Upper lobe of right lung (tissue), 1 donor: ENCODE measurements at regions not wholly inside any gene's neighbourhood (a gene's known extent, or its start where the extent isn't known, plus 50 kb on each side); places are given as distances from the start of the nearest gene placed in this dataset.

Source experiments
- ATAC-seq: fragments of 200-7000 bp; cut with Tn5 transposase; one replicate; pipeline ENCODE4 v1.9.1; 2020; ENCODE audit warnings: mild to moderate bottlenecking, moderate library complexity
- DNase-seq: peaks from one replicate; pipeline ENCODE4 v3.0.0-alpha.2; 2020
- H3K27ac ChIP-seq: fragments of 200-600 bp; one replicate; pipeline ENCODE4 v1.8.0; 2022
- H3K27me3 ChIP-seq: fragments of 200-600 bp; one replicate; pipeline ENCODE4 v1.8.0; 2022; ENCODE audit warnings: mild to moderate bottlenecking
- H3K36me3 ChIP-seq: fragments of 200-600 bp; one replicate; pipeline ENCODE4 v1.8.0; 2022
- H3K4me1 ChIP-seq: fragments of 200-600 bp; one replicate; pipeline ENCODE4 v1.8.0; 2022
- H3K4me3 ChIP-seq: fragments of 200-600 bp; one replicate; pipeline ENCODE4 v1.8.0; 2022; ENCODE audit warnings: mild to moderate bottlenecking
- H3K9me3 ChIP-seq: fragments of 200-600 bp; one replicate; pipeline ENCODE4 v1.8.0; 2022
- CTCF ChIP-seq: fragments of 200-600 bp; IDR thresholded peaks from one replicate; pipeline ENCODE4 v1.8.0; 2022; ENCODE audit warnings: antibody characterized with exemption
- intact Hi-C: fragments of 100-400 bp; cut with DNase I; formaldehyde crosslinking; loops from one replicate; pipeline ENCODE4 v1.11.0; 2022
- donor health status: DM: no; HTN: yes; CAD: no; lungs with severe emphysema.

- H3K27ac ChIP-seq, result no peak overlapping the region
- no peaks in the 10 kb centered on the region for H3K36me3 ChIP-seq
- no peaks in the 10 kb centered on the region for H3K27me3 ChIP-seq
- no peaks in the 10 kb centered on the region for H3K4me1 ChIP-seq
- TF ChIP-seq CTCF, result no peak
- intact Hi-C loops, result no loop called here
- ATAC-seq (no peak), DNase-seq (no peak)
- no peaks in the 10 kb centered on the region for H3K9me3 ChIP-seq
- no peak overlapping the region for H3K4me3 ChIP-seq
Observed at GRCh38 chr5:82832445-82832844, 244.7 kb downstream of the TMEM167A start.

DNA sequence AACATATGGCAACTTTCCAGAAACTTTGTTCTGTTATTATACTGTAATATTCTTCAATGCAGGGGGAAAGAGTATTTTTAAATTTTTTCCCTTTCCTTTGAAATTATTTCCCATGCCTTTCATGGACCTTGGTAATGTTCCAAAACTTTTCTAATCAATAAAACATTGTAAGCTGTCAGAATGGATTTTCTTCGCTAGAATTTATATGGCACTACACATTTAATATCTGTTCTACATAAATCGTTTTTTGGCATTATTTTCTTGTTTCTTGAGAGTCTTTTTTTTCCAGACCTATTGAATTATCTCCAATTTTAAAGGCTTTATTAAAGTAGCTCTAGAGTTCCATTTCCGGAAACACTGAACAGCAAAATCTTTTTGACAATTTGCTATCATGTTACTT is 249.0 kb downstream of the TMEM167A start:
- Histone ChIP-seq H3K4me1 (no peaks in the 10 kb centered on the region), H3K9me3 (no peaks in the 10 kb centered on the region), H3K36me3 (no peaks in the 10 kb centered on the region), H3K4me3 (no peak overlapping the region), H3K27me3 (no peaks in the 10 kb centered on the region), H3K27ac (no peak overlapping the region)
- DNase-seq (no peak), ATAC-seq (no peak)
- intact Hi-C loops, result no loop called here
- TF ChIP-seq CTCF, result no peak

DNA sequence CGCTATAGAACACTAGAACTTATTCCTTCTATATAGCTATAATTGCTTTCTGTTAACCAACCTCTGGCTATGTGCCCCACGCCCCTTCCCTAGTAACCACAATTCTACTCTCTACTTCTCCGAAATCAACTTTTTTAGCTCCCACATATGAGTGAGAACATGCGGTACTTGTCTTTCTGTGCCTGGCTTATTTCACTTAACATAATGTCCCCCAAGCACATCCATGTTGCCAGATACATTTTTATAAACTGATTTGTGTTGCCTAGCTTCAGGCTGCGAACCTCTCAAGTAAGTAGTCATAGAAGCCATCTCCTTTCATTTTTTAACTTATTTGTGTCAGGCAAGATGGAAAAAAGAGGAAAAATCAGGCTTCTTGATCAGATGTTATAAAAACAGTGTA is 249.5 kb downstream of the TMEM167A start:
- Histone ChIP-seq H3K4me1 (no peaks in the 10 kb centered on the region), H3K9me3 (no peaks in the 10 kb centered on the region), H3K27me3 (no peaks in the 10 kb centered on the region), H3K27ac (no peak overlapping the region), H3K4me3 (no peak overlapping the region), H3K36me3 (no peaks in the 10 kb centered on the region)
- no peak for TF ChIP-seq CTCF
- ATAC-seq (no peak), DNase-seq (no peak)
- intact Hi-C loops, result no loop called here

DNA sequence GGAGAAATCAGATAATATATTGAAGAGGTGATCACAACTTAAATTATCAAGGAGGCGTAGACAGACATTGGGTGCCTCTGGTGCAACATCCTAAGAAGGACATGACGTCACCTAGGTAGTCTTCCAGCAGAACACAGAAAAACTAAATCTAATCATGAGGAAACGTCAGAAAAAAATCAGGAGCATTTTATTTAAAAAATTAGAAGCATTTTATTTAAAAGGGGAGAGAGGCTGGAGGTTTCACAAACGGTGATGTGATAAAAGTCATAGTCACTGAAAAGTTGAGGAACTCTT is 254.6 kb downstream of the TMEM167A start:
- no peak for DNase-seq
- no peak for TF ChIP-seq CTCF
- ATAC-seq, result no peak
- intact Hi-C loops, result no loop called here
- Histone ChIP-seq H3K9me3 (no peaks in the 10 kb centered on the region), H3K27me3 (no peaks in the 10 kb centered on the region), H3K27ac (no peak overlapping the region), H3K4me3 (no peak overlapping the region), H3K4me1 (no peaks in the 10 kb centered on the region), H3K36me3 (no peaks in the 10 kb centered on the region)

- intact Hi-C loops, result no loop called here
- ATAC-seq (no peak), DNase-seq (no peak)
- Histone ChIP-seq H3K27ac (no peak overlapping the region), H3K4me1 (no peaks in the 10 kb centered on the region), H3K36me3 (no peaks in the 10 kb centered on the region), H3K4me3 (no peak overlapping the region), H3K27me3 (no peaks in the 10 kb centered on the region), H3K9me3 (no peaks in the 10 kb centered on the region)
- TF ChIP-seq CTCF, result no peak
Observed at GRCh38 chr5:82821846-82822633, 255.2 kb downstream of the TMEM167A start.
